GM12892 (cell line): ENCODE measurements at regions not wholly inside any gene's neighbourhood (a gene's known extent, or its start where the extent isn't known, plus 50 kb on each side); places are given as distances from the start of the nearest gene placed in this dataset.

Experiments used
- POLR2A ChIP-seq: IDR thresholded peaks from 2 replicates; pipeline ENCODE4 v1.6.1; 2011; ENCODE audit warnings: low read depth, low read length, control low read depth
- TAF1 ChIP-seq: IDR thresholded peaks from 2 replicates; pipeline ENCODE4 v1.6.1; 2011; ENCODE audit warnings: low read depth, mild to moderate bottlenecking, control low read depth, low read length, borderline replicate concordance

DNA sequence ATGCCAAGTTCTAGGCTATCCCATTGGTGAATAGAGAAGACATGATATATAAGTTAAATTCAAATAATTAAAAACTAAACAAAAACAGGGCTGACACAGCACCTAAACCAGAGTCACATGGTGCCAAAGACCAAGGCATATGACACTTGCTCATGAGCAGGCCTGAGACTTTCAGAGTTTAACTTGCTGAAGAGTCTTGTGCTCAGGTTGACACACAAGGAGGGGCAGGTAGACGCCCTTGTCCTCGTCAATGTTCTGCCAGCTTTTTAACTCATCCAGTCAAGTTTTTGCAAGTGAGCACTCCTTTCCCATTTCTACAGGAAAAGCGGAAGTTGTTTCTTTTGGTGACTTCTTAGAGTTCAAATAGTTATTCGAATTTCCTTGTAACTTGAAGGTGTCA is 289.7 kb downstream of the CYRIA start:
- no peak for TF ChIP-seq POLR2A
- TF ChIP-seq TAF1 = no peak
